GM12872 (cell line): ENCODE measurements at regions not wholly inside any gene's neighbourhood (a gene's known extent, or its start where the extent isn't known, plus 50 kb on each side); places are given as distances from the start of the nearest gene placed in this dataset.

Experiments
- TF ChIP-seq, protein P1 (sequence below): IDR thresholded peaks from 3 replicates; pipeline ENCODE4 v1.5.1; 2011; ENCODE audit warnings: low read depth, mild to moderate bottlenecking, low read length, moderate library complexity; ENCODE audit not compliant: insufficient read depth

DNA sequence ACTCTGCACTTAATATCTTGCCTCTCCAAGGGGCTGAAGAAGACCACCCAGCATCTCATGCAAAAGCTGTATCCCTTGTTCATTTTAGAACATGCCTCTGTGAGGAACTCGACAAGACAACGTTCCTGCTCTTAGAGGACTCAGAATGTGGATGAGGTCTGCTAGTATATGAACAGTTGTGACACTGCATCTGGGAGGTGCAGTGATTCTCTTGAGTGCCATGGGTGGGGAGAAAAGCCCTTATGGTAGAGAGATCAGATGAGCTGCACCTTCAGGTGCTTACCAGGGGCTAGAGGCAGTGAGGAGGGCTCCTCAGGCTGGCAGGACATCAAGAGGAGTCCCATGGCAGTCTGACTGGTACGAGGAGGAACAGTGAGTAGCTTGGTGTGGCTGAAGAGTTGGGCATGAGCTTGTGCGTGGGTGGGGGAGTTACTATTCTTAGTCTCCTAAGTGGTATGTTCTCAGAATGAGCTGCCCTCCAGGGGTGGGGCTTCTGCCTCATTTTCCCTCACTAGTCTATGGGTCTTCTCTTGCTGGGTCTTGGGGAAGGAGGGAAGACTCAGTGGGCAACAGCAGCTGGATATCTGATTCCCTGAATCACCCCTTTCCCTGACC lies 56.7 kb upstream of the ATP2B2 start:
- TF ChIP-seq, protein P1, sequence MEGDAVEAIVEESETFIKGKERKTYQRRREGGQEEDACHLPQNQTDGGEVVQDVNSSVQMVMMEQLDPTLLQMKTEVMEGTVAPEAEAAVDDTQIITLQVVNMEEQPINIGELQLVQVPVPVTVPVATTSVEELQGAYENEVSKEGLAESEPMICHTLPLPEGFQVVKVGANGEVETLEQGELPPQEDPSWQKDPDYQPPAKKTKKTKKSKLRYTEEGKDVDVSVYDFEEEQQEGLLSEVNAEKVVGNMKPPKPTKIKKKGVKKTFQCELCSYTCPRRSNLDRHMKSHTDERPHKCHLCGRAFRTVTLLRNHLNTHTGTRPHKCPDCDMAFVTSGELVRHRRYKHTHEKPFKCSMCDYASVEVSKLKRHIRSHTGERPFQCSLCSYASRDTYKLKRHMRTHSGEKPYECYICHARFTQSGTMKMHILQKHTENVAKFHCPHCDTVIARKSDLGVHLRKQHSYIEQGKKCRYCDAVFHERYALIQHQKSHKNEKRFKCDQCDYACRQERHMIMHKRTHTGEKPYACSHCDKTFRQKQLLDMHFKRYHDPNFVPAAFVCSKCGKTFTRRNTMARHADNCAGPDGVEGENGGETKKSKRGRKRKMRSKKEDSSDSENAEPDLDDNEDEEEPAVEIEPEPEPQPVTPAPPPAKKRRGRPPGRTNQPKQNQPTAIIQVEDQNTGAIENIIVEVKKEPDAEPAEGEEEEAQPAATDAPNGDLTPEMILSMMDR: no peak

- TF ChIP-seq, protein P1: no peak
These were observed 58.0 kb upstream of the ATP2B2 start for GRCh38 chr3:10563396-10563795.

DNA sequence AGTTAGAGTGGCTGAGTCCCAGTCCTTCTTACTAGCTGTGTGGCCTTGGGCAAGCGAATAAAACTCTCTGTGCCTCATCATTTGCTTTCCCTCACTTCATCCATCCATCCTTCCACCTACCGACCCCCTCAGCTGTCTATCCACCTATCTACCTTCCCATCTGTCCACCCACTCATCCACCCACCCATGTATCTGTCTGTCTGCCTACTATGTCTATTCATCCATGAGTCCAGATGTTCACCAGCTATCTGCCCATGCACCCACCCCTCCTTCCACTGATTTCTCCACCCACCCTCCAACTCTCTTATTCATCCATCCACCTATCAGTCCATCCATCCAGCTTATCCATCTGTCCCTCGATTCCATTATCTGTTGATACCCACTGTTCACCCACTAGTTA lies 60.4 kb upstream of the ATP2B2 start:
- TF ChIP-seq, protein P1: no peak

- TF ChIP-seq, protein P1: no peak
These were observed 61.1 kb upstream of the ATP2B2 start for GRCh38 chr3:10566451-10566850.

DNA sequence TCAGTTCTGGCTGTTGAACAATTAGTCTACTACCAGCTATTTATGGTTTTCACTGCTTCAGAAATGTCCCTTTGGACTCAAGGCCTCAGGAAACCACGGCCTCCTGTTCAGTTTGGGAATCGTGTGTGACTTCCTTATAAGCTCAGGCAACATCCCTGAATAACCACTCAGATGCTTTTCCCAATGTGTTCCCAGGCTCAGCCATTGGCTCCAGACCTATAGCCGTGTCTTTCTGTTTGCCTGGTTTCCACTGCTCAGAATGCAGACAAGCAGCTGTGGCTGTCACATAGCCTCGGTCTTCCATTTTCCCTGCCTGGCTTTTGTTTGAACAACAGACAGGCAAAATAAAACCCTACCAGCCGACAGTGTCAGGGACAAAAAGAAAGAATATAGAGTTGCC lies 63.2 kb upstream of the ATP2B2 start:
- TF ChIP-seq, protein P1: no peak

DNA sequence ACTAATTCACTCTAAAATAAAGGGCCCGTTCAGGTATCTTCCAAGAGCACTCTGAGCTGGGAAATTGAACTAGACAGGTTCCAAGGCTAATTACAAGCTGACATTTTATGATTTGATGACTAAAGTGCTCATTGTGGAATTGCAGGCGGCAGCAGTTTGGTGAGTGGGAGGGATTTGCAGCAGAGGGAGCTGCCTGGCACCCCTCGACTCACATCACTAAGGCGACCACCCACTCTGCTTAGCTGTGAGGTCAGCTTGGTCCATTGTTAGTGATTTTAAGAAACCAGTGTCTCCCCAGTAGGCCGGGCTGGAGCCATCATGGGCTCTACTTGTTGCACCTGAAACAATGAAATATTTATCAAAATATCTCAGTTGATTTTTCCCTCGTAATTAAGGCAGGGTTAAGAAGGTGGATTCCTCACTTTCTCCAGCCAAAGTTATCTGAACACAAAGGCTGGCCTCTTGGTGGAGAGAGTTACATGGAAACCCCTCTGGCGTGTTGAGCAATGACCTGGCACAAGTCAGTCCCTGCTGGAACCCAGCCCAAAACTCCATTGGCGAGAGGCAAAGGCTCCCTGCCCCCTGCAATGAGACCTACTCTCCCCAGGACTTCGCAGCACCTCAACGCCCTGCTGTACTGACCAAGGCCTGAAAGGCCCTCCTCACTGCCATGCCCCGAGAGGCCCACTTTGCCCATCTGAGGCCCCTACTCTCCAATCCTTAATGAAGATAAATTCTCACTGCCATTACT lies 65.0 kb upstream of the ATP2B2 start:
- TF ChIP-seq, protein P1: no peak

DNA sequence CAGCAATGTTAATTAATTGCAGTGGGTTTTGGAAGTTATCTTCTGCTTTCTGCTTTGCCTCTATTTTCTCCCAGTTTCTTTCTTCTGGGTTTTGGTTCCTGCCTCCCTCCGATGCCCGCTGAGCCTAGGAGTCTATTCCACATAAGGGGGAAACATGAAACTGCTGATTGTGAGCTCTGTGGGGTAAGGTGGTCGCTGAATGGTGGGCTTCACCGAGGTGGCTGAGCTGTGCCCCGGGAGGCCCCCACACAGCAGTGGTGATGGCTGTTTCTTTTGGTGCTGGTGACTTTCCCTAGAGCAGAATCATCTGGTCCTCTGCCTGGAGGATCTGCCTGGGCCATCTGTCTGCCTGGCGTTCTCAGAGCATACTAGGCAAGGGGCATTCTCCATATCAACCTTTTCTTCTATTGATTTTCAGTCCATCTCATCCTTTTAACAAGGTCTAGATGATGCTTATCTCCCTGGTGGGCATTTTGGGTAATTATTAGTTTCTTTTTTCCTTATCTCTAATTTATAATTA lies 68.8 kb upstream of the ATP2B2 start:
- TF ChIP-seq, protein P1: no peak
